AG04450 (cell line): ENCODE measurements at regions not wholly inside any gene's neighbourhood (a gene's known extent, or its start where the extent isn't known, plus 50 kb on each side); places are given as distances from the start of the nearest gene placed in this dataset.
"Not testable (repeated sequence)": the region's sequence is repeated elsewhere in the genome, so short reads cannot be mapped to it uniquely, and the experiment has no call there.

ENCODE experiments used
- CTCF ChIA-PET: fragments of 300-600, 350-600 bp; formaldehyde crosslinking; extraction: SDS; loops from one replicate; lab custom pipeline; 2022; ENCODE audit warnings: antibody characterized with exemption, inconsistent platforms; lab: Charles Lee
- POLR2A ChIA-PET: fragments of 350-600 bp; formaldehyde crosslinking; extraction: SDS; loops from one replicate; lab custom pipeline; 2021; ENCODE audit warnings: antibody characterized with exemption, inconsistent platforms; lab: Yijun Ruan, JAX
- DNase-seq: peaks from one replicate; pipeline ENCODE4 v3.0.0-alpha.2; 2011; ENCODE audit warnings: low read depth, low spot score
- H3K27ac ChIP-seq: one replicate; pipeline ENCODE4 v1.5.1; 2012; ENCODE audit warnings: low read depth, low read length, control low read depth
- H3K27me3 ChIP-seq: one replicate; pipeline ENCODE4 v1.6.0; 2012; ENCODE audit warnings: low read length; ENCODE audit not compliant: control insufficient read depth, insufficient read depth
- H3K4me3 ChIP-seq: 2 replicates; pipeline ENCODE4 v1.5.1; 2011; ENCODE audit warnings: mild to moderate bottlenecking, low read depth, low read length, control low read depth
- H3K9me3 ChIP-seq: 2 replicates; pipeline ENCODE4 v1.5.1; 2012; ENCODE audit warnings: low read length; ENCODE audit not compliant: control insufficient read depth, insufficient read depth
- TF ChIP-seq, protein P1 (sequence below): IDR thresholded peaks from 2 replicates; pipeline ENCODE4 v1.5.1; 2011; ENCODE audit warnings: low read depth, low read length, control low read depth, inconsistent platforms

DNA sequence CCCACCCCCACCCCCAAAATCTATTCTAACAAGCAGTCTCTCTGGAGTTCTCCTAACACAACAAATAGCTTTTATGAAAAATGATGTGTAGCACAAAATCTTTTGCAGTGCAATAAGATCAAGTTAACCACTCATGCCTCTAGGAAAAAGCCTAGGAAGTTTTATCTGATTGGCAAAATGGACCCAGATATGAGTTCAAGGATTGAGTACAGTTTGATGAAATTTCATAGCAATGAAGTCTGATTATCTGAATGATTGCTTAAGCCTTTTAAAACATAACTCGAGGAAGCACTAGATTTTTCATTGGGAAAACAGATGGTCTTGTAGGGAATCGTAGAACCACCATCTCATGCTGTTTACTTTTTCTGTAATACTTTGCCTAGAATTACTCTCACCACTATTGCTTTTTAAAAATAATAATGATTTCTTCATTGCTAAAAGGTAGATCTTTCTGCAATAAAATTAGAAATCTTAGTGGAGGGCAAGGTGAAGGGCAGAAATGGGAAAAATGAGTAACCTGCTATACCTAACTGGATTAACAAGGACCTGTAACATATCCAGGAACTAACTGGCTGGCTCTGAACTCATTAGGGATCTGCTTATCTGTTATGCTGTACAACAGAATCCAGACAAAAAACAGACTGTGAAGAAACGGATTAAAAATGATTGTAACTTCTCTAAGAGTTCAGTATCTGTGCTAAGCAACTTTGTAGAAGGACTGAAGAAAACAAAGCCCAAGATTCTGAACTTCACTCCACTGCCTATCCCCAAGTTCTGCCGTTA is 73.7 kb upstream of the ETAA1 start:
- H3K9me3 ChIP-seq: no peaks in the 10 kb centered on the region
- ChIA-PET CTCF (interaction anchor here (0.6 to 1.2 kb wide), 7 partner anchors 14 to 744 kb away, joined by 3 to 6 read pairs (median 4); no protein-coding TSS in a partner anchor), POLR2A (interaction anchor here (0.6 to 0.7 kb wide), 2 partner anchors 357 to 569 kb away, joined by 3 read pairs; no protein-coding TSS in a partner anchor)
- no peaks in the 10 kb centered on the region for H3K27me3 ChIP-seq
- no peak overlapping the region for H3K4me3 ChIP-seq
- TF ChIP-seq, protein P1, sequence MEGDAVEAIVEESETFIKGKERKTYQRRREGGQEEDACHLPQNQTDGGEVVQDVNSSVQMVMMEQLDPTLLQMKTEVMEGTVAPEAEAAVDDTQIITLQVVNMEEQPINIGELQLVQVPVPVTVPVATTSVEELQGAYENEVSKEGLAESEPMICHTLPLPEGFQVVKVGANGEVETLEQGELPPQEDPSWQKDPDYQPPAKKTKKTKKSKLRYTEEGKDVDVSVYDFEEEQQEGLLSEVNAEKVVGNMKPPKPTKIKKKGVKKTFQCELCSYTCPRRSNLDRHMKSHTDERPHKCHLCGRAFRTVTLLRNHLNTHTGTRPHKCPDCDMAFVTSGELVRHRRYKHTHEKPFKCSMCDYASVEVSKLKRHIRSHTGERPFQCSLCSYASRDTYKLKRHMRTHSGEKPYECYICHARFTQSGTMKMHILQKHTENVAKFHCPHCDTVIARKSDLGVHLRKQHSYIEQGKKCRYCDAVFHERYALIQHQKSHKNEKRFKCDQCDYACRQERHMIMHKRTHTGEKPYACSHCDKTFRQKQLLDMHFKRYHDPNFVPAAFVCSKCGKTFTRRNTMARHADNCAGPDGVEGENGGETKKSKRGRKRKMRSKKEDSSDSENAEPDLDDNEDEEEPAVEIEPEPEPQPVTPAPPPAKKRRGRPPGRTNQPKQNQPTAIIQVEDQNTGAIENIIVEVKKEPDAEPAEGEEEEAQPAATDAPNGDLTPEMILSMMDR: no peak
- no peak overlapping the region for H3K27ac ChIP-seq
- no peak for DNase-seq

DNA sequence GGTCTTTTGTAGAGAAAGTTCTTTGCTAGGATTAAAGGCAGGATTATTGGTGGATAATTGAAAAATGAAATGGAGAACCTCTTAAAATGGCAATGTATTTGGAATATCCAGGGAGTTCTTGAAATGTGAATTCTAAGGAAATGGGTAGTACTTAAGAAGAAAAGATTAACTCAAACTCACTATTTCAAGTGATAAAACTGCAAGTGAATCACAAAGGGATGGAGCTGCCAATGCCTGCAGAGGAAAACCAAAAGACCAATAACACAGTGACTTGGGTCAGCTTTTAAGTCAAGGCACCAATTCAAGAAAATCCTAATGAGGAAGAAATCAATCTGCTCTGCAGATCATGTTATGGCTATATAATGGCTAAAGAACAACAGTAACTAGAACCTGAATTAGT is 67.6 kb upstream of the ETAA1 start:
- ChIA-PET CTCF (no interaction called here), POLR2A (no interaction called here)
- DNase-seq: no peak
- no peak overlapping the region for H3K27ac ChIP-seq
- H3K27me3 ChIP-seq: no peaks in the 10 kb centered on the region
- TF ChIP-seq, protein P1: no peak
- H3K4me3 ChIP-seq: no peak overlapping the region
- no peaks in the 10 kb centered on the region for H3K9me3 ChIP-seq

DNA sequence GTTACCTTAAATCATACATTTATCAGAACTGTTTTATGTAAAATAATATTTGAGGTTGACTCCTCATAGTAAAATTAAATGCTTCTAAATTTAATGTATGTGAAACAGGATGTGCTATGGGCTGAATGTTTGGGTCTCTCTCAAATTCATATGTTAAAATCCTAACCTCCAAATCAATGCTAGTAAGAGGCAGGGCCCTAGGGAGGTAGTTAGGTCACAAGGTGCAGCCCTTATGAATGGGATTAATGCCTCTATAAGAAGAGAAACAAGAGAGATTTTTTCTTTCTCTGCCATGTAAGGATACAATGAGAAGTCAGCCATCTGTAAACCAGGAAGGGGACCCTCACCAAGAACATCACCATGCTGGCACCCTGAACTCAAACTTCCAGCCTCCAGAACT is 67.2 kb upstream of the ETAA1 start:
- TF ChIP-seq, protein P1: no peak
- H3K27ac ChIP-seq: no peak overlapping the region
- DNase-seq: no peak
- H3K9me3 ChIP-seq: no peaks in the 10 kb centered on the region
- H3K4me3 ChIP-seq: no peak overlapping the region
- no peaks in the 10 kb centered on the region for H3K27me3 ChIP-seq
- ChIA-PET CTCF (no interaction called here), POLR2A (no interaction called here)

DNA sequence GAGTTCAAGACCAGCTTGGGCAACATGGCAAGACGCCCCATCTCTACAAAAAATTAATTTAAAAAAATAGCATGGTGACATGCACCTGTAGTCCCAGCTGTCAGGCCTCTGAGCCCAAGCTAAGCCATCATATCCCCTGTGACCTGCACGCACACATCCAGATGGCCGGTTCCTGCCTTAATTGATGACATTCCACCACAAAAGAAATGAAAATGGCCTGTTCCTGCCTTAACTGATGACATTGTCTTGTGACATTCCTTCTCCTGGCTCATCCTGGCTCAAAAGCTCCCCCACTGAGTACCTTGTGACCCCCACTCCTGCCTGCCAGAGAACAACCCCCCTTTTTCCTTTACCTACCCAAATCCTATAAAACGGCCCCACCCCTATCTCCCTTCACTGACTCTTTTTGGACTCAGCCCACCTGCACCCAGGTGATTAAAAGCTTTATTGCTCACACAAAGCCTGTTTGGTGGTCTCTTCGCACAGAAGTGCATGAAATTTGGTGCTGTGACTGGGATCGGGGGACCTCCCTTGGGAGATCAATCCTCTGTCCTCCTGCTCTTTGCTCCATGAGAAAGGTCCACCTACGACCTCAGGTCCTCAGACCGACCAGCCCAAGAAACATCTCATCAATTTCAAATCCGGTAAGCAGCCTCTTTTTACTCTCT is 65.6 kb upstream of the ETAA1 start:
- H3K27me3 ChIP-seq, DNase-seq, POLR2A ChIA-PET, H3K27ac ChIP-seq, H3K9me3 ChIP-seq, H3K4me3 ChIP-seq: not testable (repeated sequence)
- CTCF ChIA-PET: interaction anchor here (0.8 kb wide), 1 partner anchor 319 kb away, joined by 3 read pairs; no protein-coding TSS in a partner anchor

DNA sequence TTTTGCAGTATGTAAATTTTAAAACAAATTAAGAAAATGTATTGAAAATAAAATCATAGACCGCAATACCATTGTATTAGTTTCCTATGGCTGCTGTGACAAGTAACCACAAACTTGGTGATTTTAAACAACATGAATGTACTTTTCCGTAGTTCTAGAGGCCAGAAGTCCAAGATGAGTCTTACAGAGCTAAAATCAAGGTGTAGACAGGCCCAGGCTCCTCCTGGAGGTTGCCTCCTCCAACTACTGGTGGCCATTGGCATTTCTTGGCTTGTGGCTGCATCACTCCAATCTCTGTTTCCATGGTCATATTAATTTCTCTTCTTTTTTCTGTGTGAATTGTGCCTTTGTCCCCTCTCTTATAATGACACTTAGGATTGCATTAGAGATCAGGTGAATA is 59.2 kb upstream of the ETAA1 start:
- Histone ChIP-seq H3K27me3 (no peaks in the 10 kb centered on the region), H3K27ac (no peak overlapping the region), H3K4me3 (no peak overlapping the region), H3K9me3 (no peaks in the 10 kb centered on the region)
- TF ChIP-seq, protein P1: no peak
- CTCF ChIA-PET: no interaction called here
- POLR2A ChIA-PET: no interaction called here
- no peak for DNase-seq
